SKM-1 treated with dmso at 0.1 percent for 144 hours (cell line): ENCODE measurements at regions not wholly inside any gene's neighbourhood (a gene's known extent, or its start where the extent isn't known, plus 50 kb on each side); places are given as distances from the start of the nearest gene placed in this dataset.
"Not testable (repeated sequence)": the region's sequence is repeated elsewhere in the genome, so short reads cannot be mapped to it uniquely, and the experiment has no call there.

ENCODE experiments used
- DNase-seq: peaks from one replicate; lab custom pipeline; 2025; ENCODE audit not compliant: unreplicated experiment; lab: John Stamatoyannopoulos, UW

DNA sequence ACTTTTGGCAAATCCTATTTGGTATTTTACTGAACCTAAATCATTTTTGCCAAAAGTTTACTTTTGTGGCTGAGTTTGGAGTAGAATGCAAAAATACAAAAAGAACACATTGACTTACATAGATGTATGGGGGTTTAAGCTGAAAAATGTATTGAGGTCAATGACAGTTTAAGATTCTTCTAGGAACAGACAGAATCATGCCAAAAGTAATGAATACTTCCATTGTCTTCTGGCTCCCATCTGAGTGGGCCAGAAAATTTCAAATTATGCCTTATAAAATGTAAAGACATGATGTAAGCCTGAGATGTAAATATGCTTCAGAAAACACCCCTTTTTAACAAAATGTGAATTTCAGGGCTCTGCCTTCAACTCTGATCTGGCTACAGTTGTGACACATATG is 375.1 kb upstream of the DPH6 start:
- DNase-seq, result no peak

DNA sequence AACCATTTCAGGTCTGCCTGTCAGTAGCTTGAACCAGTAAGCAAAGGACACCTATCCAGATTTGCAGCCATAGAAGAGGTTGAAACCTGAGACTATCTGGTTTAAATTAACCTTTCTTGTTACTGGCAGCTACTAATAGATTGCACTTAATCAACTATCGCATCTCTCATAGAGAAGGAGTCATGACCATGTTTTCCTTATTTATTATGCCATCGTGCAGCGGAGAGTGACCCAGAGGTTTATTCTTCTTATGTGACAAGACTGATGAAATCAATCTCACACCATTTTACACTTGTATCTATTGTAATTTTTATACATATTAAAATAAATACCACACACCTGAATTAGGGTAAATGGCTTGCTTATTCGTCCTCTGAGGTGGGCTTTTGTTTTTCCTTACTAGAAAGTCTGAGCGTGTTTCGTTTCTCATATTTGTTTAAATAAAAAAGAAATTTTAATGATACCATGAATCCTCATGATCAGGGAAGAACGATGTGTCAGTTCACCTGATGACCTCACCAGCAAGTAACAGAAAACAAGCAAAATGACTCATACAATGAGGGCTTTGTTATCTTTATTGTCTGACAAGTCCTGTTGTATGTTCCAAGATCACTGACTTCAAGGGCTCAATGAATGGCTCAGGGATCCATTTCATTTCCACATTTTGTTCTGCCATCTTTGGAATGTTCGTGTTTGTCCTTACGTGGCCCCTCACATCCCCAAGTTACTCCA is 379.5 kb upstream of the DPH6 start:
- DNase-seq, result no peak

DNA sequence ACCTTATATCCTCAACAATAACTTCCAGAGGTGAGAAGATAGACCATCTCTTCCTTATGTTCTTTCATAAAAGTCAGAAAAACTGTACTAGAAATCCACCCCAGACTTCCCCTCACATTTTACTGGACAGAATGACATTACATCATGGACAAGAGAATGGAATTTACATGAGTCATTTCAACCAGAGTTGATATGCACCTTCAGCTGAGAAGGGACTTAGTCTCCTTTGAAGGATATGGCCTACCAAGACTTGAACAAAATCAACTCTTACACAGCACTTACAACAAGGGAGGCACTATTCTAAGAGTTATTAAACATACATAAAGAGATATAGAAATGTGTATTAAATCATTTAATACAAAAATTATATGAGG is 380.0 kb upstream of the DPH6 start:
- no peak for DNase-seq

DNA sequence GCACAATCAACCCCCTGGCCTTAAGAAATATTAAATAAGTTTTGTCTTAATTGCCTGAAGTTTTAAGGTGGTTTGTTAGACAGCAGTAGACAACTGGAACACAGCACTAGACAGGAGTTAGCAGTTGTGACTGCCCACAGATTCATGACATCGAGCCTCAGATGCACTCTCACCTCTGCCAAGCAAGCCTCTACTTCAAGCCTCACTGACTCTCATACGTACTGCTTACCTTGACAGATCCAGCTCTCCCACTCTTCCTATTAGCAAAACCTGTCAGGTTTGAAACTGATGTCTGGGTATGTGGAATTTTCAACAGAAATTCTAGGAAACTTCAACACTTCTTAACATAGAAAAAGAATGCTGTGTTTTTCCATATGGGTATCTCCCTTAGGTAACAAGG is 382.9 kb upstream of the DPH6 start:
- no peak for DNase-seq

DNA sequence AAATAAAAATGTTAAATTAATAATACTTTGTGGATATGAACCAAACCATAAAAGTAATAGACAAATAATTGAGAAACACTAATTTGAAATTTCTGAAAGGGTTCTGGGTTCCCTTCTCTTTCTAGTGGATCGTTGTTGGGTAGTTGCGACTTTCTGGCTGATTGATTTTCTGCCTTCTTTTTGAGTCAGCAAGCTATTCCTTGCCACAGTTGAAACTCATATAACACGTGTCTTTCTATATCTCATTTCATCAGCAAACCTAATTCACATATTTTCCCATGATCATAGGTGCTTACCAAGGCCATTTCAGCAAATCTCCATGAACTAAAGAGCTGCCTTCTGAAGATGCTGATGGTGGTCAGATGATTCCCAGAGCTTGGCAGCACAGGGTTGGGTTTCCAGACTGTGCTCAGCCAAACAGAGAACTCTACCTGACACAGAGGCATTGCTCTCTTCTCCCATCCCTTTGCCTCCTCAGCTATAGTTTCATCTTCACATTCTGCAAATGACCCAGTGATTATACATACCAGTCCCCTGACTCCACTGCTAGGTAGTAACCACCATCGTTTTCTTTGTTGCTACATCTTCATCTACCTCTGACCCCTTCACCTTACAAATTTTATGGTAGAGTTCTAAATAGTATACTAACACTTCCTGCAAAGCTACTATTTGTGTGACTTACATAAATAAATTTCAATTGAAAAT is 383.9 kb upstream of the DPH6 start:
- DNase-seq, result no peak

DNA sequence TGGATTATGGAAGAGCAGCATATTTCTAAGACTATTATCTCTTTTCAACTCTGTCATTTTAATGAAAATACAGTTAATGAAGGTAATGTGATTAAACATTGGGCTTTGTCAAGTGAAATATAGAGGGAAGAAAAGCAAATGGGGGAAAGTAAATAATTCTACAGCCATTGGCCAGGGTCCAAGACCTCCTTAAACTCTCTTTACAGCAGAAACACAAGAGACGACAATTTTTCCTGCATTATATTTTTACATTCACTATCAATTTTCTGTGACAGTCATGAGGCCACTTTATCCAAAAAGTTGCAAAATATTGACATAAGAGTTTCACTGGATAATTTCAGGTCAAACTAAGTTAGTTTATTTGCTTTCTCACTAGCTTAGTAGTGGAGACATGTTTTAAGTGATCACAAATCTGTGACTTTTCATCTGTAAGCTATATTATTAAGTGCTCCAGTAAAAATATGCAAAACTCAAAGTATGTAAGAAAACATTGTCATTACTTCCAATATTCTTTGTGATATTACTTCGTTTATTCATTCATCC is 385.9 kb upstream of the DPH6 start:
- DNase-seq, result no peak

DNA sequence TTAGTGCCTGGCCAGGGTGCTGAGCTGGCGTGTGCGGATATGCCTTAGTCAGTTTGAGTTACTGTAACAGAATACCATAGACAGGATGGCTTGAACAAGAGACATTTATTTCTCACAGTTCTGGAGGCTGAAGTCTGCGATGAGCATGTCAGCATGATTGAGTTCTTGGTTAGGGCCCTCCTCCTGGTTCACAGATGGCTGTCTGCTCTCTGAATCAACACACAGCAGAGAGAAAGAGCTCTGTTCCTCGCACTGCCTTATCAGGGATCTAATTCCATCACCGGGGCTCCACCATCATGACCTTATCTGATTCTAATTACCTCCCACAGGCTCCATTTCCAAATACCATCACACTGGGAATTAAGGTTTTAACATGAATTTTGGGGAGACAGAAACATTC is 386.6 kb upstream of the DPH6 start:
- no peak for DNase-seq

DNA sequence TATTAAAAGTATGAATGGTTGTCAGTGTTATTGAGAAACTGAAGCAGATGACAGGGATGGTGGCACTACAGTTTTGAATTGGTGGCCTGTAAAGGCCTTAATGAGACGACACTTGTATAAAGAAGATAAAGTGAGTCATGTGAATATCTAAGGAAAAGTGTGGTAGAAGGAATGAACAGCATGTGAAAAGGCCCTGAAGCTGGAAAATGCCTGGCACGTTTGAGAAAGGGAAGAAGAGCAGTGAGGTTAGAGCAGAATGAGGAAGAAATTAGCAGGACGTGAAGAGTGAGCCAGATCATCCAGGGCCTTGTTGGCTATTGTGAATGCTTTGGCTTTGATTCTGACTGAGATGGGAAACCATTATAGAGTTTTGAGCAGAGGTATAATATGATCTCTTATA is 387.6 kb upstream of the DPH6 start:
- no peak for DNase-seq

DNA sequence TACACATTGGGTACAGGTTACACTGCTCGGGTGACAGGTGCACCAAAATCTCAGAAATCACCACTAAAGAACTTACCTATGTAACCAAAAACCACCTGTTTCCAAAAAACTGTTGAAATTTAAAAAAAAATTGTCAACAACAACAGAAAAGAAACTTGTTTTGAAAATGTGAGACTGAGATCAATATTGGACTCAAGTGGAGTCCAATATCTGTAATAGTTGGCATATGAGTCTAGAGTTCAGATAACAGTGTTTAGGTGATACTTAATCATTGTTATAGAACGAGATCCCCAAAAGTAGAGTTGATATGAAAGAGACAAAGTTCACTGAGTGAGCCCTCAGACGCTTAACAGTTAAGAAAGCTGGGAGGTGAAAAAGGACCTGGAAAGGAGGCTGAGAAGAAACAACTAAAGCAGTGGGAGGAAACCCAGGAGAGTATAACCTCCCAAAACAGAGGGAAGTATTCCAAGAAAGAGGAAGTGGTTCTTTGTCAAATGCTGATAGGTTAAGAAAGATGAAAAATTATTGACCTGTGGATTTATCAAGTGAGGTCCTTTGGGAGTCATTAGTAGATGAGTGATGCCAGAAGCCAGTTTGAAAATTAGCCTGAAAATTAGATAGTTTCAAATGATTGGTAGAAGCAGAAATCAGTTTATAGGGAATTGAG is 388.6 kb upstream of the DPH6 start:
- no peak for DNase-seq

DNA sequence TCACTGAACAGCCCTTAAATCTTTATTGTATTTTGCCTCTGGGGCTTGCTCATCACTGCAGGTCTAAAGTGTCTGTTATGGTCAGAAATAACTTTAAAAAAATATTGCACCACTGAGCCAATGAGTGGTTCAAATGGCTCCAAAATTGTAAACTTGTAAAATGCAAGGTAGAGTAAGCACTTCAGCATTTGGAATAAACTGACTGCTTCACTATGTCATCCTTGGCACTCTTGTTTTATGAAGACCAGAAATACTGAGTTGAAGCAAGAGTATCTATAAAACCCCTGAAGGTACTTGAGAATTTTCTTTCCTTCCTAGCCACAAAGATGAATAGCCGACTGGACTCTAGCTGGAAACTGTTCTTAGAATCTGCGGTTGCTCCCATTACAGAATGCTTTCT is 390.3 kb upstream of the DPH6 start:
- no peak for DNase-seq

DNA sequence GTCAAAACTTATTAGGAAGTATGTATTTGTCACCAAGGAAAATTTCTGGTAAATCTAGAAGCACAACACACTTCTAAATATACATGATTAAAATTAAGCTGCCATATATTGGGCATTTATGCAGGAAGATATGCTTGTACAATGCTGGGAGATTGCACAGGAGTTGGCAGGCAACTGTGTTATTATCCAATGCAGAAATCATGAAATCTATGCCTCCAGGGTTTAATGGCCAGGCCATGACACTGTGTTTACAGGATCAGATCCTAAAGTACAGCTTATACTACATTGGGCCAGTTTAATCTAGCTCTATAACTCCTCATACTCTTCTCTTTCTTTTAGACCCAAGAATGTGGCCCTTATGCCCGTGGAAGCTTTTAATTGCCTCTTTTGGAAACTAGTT is 391.4 kb upstream of the DPH6 start:
- DNase-seq, result no peak

DNA sequence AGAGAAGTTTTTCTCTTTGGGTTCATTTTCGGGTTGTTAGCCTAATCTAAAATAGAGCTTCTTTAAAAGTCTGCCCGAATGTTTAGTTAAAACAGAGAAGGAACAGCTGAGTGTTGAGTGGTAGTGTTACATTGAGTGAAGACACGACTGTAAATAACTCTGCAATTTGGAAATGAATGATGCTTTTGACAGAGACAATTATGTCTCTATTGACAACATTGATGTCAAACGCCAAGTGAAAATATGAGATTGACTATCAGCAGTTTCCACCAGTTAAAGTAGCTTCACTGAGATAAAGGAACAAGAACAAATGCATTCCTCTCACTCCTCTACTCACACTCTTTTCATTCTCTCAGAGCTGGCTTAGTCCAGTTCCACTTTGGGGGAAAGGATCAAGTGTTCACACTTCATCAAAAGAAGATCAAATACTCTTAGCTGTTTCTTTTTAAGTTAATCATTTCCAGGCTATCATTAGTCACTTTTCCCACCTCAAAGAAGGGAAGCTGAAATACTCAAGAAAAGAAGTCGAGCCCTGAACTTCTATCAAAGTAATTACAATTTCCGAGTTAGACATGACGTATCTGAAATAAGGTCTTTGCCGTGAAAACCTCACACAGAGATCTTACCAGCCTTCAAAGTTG is 399.1 kb upstream of the DPH6 start:
- no peak for DNase-seq

DNA sequence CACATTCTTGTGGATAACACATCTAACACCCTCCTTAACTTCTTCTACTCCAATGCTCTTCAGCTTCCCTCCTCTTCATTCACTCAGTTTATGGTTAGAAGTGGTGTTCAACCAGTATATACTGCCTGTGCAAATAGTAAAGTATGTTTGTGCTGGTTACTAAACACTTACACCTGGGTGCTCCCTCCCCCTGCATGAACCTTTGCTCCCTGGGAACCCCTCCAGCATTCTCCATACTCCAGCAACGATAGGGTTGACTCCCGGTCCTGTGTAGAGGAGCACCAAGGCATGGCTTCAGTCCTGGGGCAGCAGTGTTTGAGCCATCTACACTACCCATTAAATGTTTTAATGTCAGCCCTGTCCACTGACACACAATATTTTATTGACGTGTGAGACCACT is 407.5 kb upstream of the DPH6 start:
- no peak for DNase-seq

DNA sequence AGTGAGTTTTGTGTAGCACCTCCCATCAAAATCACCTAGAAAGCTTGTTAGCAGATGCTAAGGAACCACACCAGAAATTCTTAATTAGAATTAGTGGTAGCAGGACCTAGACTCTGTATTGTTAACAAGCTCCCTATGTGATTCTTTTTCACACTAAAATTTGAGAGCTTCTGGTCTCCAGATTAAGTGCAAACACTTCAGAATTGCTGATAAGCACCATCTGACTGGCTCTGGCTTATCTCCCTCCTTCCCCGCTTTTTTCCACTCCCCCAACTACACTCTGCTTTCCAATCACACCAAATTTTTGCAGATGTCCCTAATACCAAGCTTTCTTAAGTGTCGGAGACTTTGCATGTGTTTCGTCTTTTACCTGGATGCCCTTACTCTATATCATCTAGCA is 410.1 kb upstream of the DPH6 start:
- no peak for DNase-seq

DNA sequence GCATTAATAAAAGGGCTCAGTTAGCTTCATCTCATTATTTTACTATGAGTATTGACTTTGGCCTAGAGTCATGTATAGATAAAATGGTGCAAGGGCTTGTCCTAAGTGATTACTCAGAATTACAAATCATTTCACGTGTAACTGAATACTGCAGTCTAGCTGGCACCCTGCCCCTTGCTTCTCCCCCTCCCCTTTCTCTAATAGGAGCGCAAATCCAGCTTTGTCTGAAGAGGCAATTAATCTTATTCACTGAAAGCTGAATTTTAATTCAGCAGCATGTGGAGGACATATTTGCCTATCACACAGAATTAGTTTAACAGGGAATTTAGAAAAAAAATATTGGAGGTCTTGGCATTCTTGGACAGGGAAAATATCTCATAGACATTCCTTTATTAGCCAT is 412.1 kb upstream of the DPH6 start:
- no peak for DNase-seq

DNA sequence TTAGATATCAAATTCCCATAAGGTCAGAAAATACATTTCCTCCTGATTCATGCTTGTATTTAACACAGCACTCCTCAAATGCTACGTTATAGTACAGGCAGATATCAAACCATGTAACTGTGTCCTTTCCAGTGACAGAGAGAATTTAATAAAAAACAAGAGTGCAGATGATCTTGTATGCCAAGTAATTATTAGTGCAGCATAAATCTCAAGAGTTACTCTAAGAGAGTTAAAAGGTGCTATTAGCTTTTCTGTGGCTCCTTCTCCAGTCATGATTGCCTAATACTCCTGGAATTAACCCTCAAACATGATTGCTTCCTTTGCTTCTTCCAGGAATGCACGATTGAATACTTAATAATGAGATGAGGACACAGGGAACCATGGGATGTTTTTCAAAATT is 413.0 kb upstream of the DPH6 start:
- no peak for DNase-seq

DNA sequence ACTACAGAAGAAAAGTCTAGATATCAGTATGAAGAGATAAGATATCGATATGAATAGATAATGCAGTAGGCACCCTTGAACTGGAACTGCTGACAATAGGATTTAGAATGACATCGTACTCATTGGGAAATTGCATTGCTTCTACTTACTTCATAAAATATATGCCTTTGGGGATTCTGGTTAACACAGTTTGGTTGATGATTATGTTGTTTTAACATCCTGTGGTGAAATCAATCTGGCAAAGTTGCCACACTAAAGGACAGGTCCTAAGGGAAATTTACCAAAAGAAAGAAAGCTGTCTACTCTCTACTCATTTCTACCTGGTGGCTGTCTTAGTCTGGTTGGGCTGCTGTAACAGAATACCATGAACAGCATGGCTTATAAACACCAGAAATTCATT is 417.4 kb upstream of the DPH6 start:
- DNase-seq, result no peak

DNA sequence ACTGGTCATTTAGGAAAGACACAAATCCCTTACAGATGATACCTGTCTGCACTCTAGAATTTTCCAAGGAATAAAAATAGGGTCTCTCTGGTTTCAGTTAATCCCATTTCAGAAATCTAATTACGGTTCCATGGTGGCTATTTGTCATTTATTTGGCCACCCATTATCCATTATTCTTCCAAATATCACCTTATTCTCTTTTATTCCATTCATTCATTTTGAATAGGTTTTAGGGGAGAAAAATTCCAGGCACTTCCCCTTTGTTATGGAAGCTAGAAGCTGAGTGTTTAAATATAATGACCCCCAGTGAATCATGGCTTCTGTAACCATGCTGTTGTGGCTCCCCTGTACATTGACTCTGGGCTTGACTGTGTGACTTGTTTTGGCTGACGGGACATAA is 420.8 kb upstream of the DPH6 start:
- DNase-seq, result no peak

DNA sequence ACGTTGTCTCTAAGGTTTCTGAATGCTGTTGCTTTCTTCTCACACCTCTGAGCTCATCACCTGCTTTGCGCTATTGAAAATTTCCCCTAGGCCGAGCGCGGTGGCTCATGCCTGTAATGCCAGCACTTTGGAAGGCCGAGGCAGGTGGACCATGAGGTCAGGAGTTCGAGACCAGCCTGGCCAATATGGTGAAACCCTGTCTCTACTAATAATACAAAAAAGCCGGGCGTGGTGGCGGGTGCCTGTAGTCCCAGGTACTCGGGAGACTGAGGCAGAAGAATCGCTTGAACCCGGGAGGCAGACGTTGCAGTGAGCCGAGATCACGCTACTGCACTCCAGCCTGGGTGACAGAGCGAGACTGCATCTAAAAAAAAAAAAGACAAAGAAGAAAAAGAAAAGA is 422.0 kb upstream of the DPH6 start:
- DNase-seq, result not testable (repeated sequence)

DNA sequence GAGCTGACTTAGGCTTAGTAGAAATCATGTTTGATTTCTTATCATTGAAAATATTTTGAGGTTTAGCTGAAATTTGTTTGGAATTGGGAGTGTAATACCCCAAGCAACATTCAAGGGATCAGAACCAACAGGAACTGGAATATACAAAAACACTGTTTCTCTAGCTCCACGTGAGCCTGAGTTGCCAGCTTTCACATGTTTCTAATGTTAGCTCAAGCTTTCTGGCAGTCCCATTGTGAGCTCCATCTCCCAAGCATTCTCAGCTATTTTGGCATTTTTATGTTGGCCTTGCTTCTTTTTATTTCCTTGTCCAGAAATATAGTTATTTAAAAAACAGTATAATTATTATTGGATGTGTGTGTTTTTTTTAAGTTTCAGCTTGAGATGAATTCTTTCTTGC is 427.1 kb upstream of the DPH6 start:
- no peak for DNase-seq

DNA sequence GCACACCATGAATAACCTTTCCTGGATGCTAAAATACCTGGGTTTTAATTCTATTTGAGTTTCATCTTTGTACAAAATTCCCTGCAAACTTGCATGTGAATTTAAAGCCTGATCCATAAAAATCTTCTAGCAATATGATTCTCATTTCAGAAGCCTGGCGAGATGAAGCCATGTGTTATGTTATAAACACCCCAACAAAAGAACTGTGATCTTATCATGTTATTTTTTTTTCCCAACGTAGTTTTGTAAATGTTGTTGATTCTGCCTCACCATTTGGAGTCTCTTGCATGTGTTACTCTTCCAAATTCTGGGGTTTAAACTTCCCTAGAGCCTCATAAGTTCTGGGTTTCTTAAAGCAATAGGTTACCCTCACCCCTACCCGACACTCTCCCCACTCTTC is 428.1 kb upstream of the DPH6 start:
- no peak for DNase-seq

DNA sequence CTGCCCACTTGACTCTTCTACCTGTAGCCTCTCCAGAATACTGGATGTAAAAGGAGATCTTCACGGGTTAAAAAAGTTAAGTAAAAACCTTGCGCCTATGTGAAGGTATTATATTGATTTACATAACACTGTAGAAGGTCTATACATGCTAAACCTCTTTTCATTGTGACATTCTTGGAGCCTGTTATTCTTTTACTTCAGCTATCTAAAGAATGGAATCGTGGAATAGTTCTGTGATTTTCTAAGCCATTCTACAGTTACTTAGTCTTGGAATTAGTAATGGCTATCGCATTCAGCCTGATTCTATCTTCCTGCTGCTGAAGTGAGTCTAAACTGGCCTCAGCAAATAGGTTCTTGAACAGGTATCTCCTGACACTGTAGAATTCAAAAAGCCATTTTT is 430.0 kb upstream of the DPH6 start:
- no peak for DNase-seq
